K562 (cell line): ENCODE measurements at regions not wholly inside any gene's neighbourhood (a gene's known extent, or its start where the extent isn't known, plus 50 kb on each side); places are given as distances from the start of the nearest gene placed in this dataset.

Source experiments
- ATAC-seq: fragments of 200-7000 bp; cut with Tn5 transposase; 3 replicates; pipeline ENCODE4 v1.9.1; 2020; ENCODE audit warnings: moderate library complexity
- BruUV-seq: library from RNA; stranded (reverse); fragments of 400-500 nt; replicated peaks from 2 replicates; lab custom pipeline; 2021; lab: Mats Ljungman, UMichigan
- CTCF ChIA-PET: fragments of 300-600 bp; formaldehyde crosslinking; extraction: SDS; loops from one replicate; lab custom pipeline; 2021; ENCODE audit warnings: low intra/inter-chr PET ratio; lab: Yijun Ruan, JAX
- POLR2A ChIA-PET: fragments of 300-600, 350-650 bp; sonication (Branson Sonifier 250); formaldehyde crosslinking; extraction: SDS; loops from one replicate; lab custom pipeline; 2021; ENCODE audit warnings: antibody characterized with exemption, inconsistent platforms; lab: Yijun Ruan, JAX
- DNase-seq, 4 experiments: peaks; one replicate each; pipeline versions ENCODE4 v3.0.0 to v3.0.0-alpha.2; 2011 to 2018; ENCODE audit warnings: low spot score in 3 of 4, mixed read lengths in 3 of 4; ENCODE audit errors: extremely low read depth in 1 of 4
- FAIRE-seq: peaks from 2 replicates; lab custom pipeline; 2011; peaks lifted over from hg19 to GRCh38; lab: Jason Lieb, UNC
- H2AFZ ChIP-seq: 2 replicates; pipeline ENCODE4 v1.6.0; 2011; ENCODE audit warnings: low read depth, low read length, control low read depth, inconsistent platforms
- H3K27ac ChIP-seq: fragments of 200-600 bp; 3 replicates; pipeline ENCODE4 v1.8.0; 2011; ENCODE audit warnings: low read depth, mild to moderate bottlenecking, control low read depth, inconsistent platforms, low read length, moderate library complexity, mixed read lengths; ENCODE audit errors: extremely low read depth
- H3K27me3 ChIP-seq, 2 experiments: fragments of 300-600 bp in 1 of 2; 2 replicates in 1 of 2; 3 replicates in 1 of 2; pipeline versions ENCODE4 v1.6.0 to v1.8.0; 2011; ENCODE audit warnings: inconsistent platforms in 2 of 2, low read length in 2 of 2, mild to moderate bottlenecking in 1 of 2, mixed read lengths in 1 of 2, moderate library complexity in 1 of 2; ENCODE audit not compliant: control insufficient read depth in 2 of 2, insufficient read depth in 2 of 2
- H3K36me3 ChIP-seq: fragments of 300-600 bp; 3 replicates; pipeline ENCODE4 v1.8.0; 2011; ENCODE audit warnings: mild to moderate bottlenecking, low read length, inconsistent platforms; ENCODE audit not compliant: control insufficient read depth, insufficient read depth
- H3K4me1 ChIP-seq, 2 experiments: fragments of 200-600 bp in 1 of 2; replicated peaks in 1 of 2; 2 replicates in 1 of 2; 3 replicates in 1 of 2; pipeline versions ENCODE4 v1.5.1 to v1.8.0; 2011; ENCODE audit warnings: inconsistent platforms in 2 of 2, low read length in 2 of 2, mild to moderate bottlenecking in 1 of 2, mixed read lengths in 1 of 2, moderate library complexity in 1 of 2; ENCODE audit not compliant: control insufficient read depth in 2 of 2, insufficient read depth in 2 of 2
- H3K4me2 ChIP-seq: 2 replicates; pipeline ENCODE4 v1.6.1; 2011; ENCODE audit warnings: low read length, control low read depth, inconsistent platforms, mixed read lengths; ENCODE audit not compliant: insufficient read depth
- H3K4me3 ChIP-seq: fragments of 200-600 bp; sonication (generic), shearing (Covaris generic); 2 replicates; pipeline ENCODE4 v1.5.1; 2016; ENCODE audit warnings: control low read depth, inconsistent platforms
- H3K79me2 ChIP-seq: fragments of 200-600 bp; 3 replicates; pipeline ENCODE4 v1.8.0; 2011; ENCODE audit warnings: low read length, inconsistent platforms; ENCODE audit not compliant: control insufficient read depth, insufficient read depth
- H3K9ac ChIP-seq, 2 experiments: 2 replicates each; pipeline versions ENCODE4 v1.6.0 to v1.6.1; 2011; ENCODE audit warnings: low read depth in 2 of 2, low read length in 2 of 2, control low read depth in 1 of 2, inconsistent platforms in 1 of 2, mild to moderate bottlenecking in 1 of 2, mixed read lengths in 1 of 2; ENCODE audit not compliant: insufficient read depth in 1 of 2
- H3K9me1 ChIP-seq: one replicate; pipeline ENCODE4 v1.6.0; 2011; ENCODE audit warnings: inconsistent platforms, mild to moderate bottlenecking, low read length, moderate library complexity; ENCODE audit not compliant: control insufficient read depth, insufficient read depth
- H3K9me3 ChIP-seq: replicated peaks from 2 replicates; pipeline ENCODE4 v1.5.1; 2011; ENCODE audit warnings: low read depth, low read length, inconsistent platforms; ENCODE audit not compliant: control insufficient read depth, insufficient read depth
- H4K20me1 ChIP-seq: replicated peaks from 2 replicates; pipeline ENCODE4 v1.6.1; 2011; ENCODE audit warnings: low read length, inconsistent platforms, mixed read lengths; ENCODE audit not compliant: control insufficient read depth, insufficient read depth
- NCOA6 ChIP-seq: fragments of 450-650 bp; IDR thresholded peaks from 2 replicates; pipeline ENCODE4 v1.6.1; 2017; ENCODE audit warnings: mild to moderate bottlenecking
- RBM25 ChIP-seq: fragments of 200-400 bp; formaldehyde crosslinking; IDR thresholded peaks from 2 replicates; pipeline ENCODE4 v1.6.1; 2018; ENCODE audit warnings: low read length, low read depth, moderate library complexity; ENCODE audit not compliant: severe bottlenecking
- RHOXF2B ChIP-seq: fragments of 250-450 bp; sonication (Bioruptor Pico); conservative IDR thresholded peaks from 2 replicates; pipeline ENCODE4 v1.5.1; 2021
- SREBF1 ChIP-seq: fragments of 150-350 bp; IDR thresholded peaks from 2 replicates; pipeline ENCODE4 v1.6.1; 2014; ENCODE audit warnings: antibody characterized with exemption, low read depth, low read length, borderline replicate concordance
- SREBF2 ChIP-seq: sonication (generic); formaldehyde crosslinking; IDR thresholded peaks from 2 replicates; pipeline ENCODE4 v1.4.0; 2020; ENCODE audit warnings: mild to moderate bottlenecking, missing genetic modification reagents
- ZBTB8A ChIP-seq: fragments of 450-650 bp; IDR thresholded peaks from 2 replicates; pipeline ENCODE4 v1.6.1; 2018; ENCODE audit warnings: mild to moderate bottlenecking, moderate library complexity; ENCODE audit not compliant: partially characterized antibody
- whole genome bisulfite sequencing: fragments of 100-300 bp; shearing (Covaris generic); methylation state at CpG from one replicate; pipeline ENCODE4 v1.1.6; 2016; ENCODE audit warnings: low coverage, mixed read lengths; ENCODE audit not compliant: insufficient coverage; ENCODE audit errors: missing lambda C conversion rate; 5-methylcytosine and 5-hydroxymethylcytosine counted together
- in situ Hi-C: fragments of 300-500 bp; cut with MboI; formaldehyde crosslinking; loops from 4 replicates; pipeline ENCODE4 v1.15.0; 2018; ENCODE audit warnings: inconsistent platforms, mixed read lengths
- intact Hi-C: fragments of 100-400 bp; cut with micrococcal nuclease; formaldehyde crosslinking; loops from 2 replicates; pipeline ENCODE4 v1.14.2; 2022
- TF ChIP-seq, protein P1 (sequence below): sonication (generic); formaldehyde crosslinking; IDR thresholded peaks from 2 replicates; pipeline ENCODE4 v1.8.1; 2023; ENCODE audit warnings: mild to moderate bottlenecking, missing genetic modification reagents
- TF ChIP-seq, protein P2 (sequence below): fragments of 450-650 bp; conservative IDR thresholded peaks from 2 replicates; pipeline ENCODE4 v1.6.1; 2016; ENCODE audit warnings: missing genetic modification characterization, low read depth, mild to moderate bottlenecking, missing compliant biosample characterization, moderate library complexity
- TF ChIP-seq, protein P3 (sequence below): fragments of 450-650 bp; conservative IDR thresholded peaks from 2 replicates; pipeline ENCODE4 v1.6.1; 2016; ENCODE audit warnings: missing genetic modification characterization, low read depth, mild to moderate bottlenecking, control low read depth, missing compliant biosample characterization

DNA sequence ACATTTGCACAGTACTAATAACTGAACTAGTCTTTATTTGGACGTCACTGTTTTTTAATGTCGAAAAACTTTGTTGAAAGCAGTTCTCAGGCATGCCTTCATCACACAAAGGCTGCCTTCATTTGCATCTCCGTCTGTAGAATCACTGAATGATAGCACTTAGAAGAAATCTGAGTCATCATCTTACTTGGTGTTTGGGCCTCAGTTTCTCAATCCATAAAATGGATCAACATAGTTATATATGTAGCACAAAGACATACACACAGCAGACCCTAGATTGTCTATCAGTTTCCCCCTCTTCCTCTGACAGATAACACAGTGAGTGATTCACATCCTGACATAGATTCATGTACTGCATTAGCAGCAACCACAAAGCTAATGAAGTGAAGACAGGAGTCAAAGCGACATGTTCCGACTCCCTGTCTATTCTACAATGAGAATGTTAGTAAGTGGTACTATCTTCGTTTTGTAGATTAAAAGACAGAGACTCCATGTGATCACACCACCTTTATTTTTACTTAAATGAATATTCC lies 80.4 kb upstream of the PDE10A start:
- no TSS peak for BruUV-seq

DNA sequence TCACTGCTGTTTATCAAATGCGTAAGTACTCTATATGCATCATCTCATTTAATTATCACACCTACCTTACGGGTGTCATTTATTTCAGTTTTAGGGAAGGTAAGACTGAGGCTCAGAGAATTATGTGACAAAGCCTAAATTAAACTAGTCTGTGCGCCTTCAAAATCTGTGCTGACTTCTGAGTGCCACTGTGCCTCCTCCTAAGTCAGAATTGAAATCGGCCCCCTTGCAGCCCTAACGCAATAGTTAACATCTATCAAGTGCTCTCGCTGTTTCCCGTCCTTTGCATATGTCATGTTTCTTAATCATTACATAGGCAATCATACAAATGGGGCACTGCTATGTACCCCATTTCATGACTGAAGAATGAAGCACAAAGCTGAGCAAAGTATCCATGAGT lies 79.0 kb upstream of the PDE10A start:
- 0% methylated on average over 7 of the region's 7 CpGs for WGBS
- CTCF ChIA-PET, result no interaction called here
- no peak for FAIRE-seq
- TF ChIP-seq, protein P1, sequence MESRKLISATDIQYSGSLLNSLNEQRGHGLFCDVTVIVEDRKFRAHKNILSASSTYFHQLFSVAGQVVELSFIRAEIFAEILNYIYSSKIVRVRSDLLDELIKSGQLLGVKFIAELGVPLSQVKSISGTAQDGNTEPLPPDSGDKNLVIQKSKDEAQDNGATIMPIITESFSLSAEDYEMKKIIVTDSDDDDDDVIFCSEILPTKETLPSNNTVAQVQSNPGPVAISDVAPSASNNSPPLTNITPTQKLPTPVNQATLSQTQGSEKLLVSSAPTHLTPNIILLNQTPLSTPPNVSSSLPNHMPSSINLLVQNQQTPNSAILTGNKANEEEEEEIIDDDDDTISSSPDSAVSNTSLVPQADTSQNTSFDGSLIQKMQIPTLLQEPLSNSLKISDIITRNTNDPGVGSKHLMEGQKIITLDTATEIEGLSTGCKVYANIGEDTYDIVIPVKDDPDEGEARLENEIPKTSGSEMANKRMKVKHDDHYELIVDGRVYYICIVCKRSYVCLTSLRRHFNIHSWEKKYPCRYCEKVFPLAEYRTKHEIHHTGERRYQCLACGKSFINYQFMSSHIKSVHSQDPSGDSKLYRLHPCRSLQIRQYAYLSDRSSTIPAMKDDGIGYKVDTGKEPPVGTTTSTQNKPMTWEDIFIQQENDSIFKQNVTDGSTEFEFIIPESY (CRISPR knock-in tag), result no peak
- TF ChIP-seq, protein P2, sequence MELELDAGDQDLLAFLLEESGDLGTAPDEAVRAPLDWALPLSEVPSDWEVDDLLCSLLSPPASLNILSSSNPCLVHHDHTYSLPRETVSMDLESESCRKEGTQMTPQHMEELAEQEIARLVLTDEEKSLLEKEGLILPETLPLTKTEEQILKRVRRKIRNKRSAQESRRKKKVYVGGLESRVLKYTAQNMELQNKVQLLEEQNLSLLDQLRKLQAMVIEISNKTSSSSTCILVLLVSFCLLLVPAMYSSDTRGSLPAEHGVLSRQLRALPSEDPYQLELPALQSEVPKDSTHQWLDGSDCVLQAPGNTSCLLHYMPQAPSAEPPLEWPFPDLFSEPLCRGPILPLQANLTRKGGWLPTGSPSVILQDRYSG (tag), result no peak
- TF ChIP-seq ZBTB8A, result no peak
- no peak for TF ChIP-seq RHOXF2B (CRISPR knock-in tag)
- no peak for TF ChIP-seq SREBF1
- no peak for TF ChIP-seq SREBF2 (CRISPR knock-in tag)
- TF ChIP-seq NCOA6, result no peak

More for the DNA sequence above, 80.4 kb upstream of the PDE10A start:
- Histone ChIP-seq H3K4me3 (no peak overlapping the region), H3K9me3 (no peaks in the 10 kb centered on the region), H3K27ac (no peak overlapping the region), H2AFZ (no peak overlapping the region), H3K9ac (no peak overlapping the region), H3K4me2 (no peak overlapping the region), H3K79me2 (no peaks in the 10 kb centered on the region), H3K9me1 (no peaks in the 10 kb centered on the region), H3K36me3 (no peaks in the 10 kb centered on the region), H4K20me1 (no peaks in the 10 kb centered on the region), H3K4me1 (no peaks in the 10 kb centered on the region), H3K27me3 (no peaks in the 10 kb centered on the region)
- in situ Hi-C loops, result no loop called here
- no peak for DNase-seq
- POLR2A ChIA-PET, result no interaction called here
- TF ChIP-seq, protein P3, sequence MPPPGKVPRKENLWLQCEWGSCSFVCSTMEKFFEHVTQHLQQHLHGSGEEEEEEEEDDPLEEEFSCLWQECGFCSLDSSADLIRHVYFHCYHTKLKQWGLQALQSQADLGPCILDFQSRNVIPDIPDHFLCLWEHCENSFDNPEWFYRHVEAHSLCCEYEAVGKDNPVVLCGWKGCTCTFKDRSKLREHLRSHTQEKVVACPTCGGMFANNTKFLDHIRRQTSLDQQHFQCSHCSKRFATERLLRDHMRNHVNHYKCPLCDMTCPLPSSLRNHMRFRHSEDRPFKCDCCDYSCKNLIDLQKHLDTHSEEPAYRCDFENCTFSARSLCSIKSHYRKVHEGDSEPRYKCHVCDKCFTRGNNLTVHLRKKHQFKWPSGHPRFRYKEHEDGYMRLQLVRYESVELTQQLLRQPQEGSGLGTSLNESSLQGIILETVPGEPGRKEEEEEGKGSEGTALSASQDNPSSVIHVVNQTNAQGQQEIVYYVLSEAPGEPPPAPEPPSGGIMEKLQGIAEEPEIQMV (tag), result no peak
- peak; percentile 50 for TF ChIP-seq RBM25
- ATAC-seq, result no peak
- intact Hi-C loops, result loop anchor here (5.0 kb wide), 1 partner anchor 109 kb away; no protein-coding TSS in a partner anchor
- no peak for FAIRE-seq
- CTCF ChIA-PET, result no interaction called here
- under 1% methylated on average over 6 of the region's 6 CpGs for WGBS

More for the DNA sequence above, 79.0 kb upstream of the PDE10A start:
- no peaks in the 10 kb centered on the region for H4K20me1 ChIP-seq
- intact Hi-C loops (loop anchor here (5.0 kb wide), 1 partner anchor 110 kb away; no protein-coding TSS in a partner anchor), in situ Hi-C loops (no loop called here)
- no peaks in the 10 kb centered on the region for H3K79me2 ChIP-seq
- H3K9ac ChIP-seq, result no peak overlapping the region
- H3K4me2 ChIP-seq, result no peak overlapping the region
- DNase-seq (no peak), ATAC-seq (no peak)
- no peak overlapping the region for H3K27ac ChIP-seq
- POLR2A ChIA-PET, result no interaction called here
- no peaks in the 10 kb centered on the region for H3K9me1 ChIP-seq
- H3K36me3 ChIP-seq, result no peaks in the 10 kb centered on the region
- no peaks in the 10 kb centered on the region for H3K9me3 ChIP-seq
- no peak overlapping the region for H3K4me3 ChIP-seq
- no peaks in the 10 kb centered on the region for H3K4me1 ChIP-seq
- no TSS peak for BruUV-seq
- no peaks in the 10 kb centered on the region for H3K27me3 ChIP-seq
- no peak overlapping the region for H2AFZ ChIP-seq
